ENCODE measurements at regions not wholly inside any gene's neighbourhood (a gene's known extent, or its start where the extent isn't known, plus 50 kb on each side); places are given as distances from the start of the nearest gene placed in this dataset.
"Not testable (repeated sequence)": the region's sequence is repeated elsewhere in the genome, so short reads cannot be mapped to it uniquely, and the experiment has no call there.

DNA sequence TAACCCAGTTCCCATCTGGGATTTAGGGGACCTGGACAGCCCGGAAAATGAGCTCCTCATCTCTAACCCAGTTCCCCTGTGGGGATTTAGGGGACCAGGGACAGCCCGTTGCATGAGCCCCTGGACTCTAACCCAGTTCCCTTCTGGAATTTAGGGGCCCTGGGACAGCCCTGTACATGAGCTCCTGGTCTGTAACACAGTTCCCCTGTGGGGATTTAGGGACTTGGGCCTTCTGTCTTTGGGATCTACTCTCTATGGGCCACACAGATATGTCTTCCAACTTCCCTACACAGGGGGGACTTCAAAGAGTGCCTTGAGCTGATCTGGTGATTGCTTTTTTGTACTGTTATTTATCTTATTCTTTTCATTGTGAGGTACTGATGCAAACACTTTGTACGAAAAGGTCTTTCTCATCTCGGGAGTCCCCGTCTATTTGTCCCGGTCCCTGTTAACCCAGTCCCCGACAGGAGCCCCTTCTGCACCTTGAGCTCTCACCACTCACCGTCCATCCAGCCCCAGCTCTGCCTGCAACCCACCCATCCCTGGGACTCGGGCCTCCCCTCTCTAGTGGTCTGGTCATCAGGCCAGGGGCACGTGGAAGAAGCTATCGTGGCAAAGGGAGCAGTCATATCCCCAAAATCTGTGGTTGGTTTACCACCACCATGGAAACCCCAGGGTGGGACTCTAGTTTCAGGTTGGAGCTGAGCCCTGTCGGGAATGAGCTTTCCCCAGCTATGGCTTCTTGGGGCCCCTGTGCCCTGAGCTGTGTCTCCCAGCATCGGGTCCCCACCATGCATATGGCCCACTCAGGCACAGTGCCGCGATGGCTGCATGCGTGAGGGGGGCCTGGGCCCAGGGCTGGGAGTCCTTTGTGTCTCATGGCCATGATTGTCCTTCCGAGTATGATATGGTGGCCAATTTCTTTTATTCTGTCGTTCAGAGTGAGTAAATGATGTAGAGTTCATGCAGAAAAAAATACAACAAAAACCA lies 270.4 kb upstream of the PLCXD1 start:
- H3K4me1 ChIP-seq, H3K9me3 ChIP-seq, H3K27ac ChIP-seq, H3K27me3 ChIP-seq, ATAC-seq, H3K36me3 ChIP-seq, H3K4me3 ChIP-seq: not testable (repeated sequence)
- WGBS, 2 donors (ENCODE audit: low coverage in 1 of 2): no CpG with 5 or more reads among the region's 18 CpGs

DNA sequence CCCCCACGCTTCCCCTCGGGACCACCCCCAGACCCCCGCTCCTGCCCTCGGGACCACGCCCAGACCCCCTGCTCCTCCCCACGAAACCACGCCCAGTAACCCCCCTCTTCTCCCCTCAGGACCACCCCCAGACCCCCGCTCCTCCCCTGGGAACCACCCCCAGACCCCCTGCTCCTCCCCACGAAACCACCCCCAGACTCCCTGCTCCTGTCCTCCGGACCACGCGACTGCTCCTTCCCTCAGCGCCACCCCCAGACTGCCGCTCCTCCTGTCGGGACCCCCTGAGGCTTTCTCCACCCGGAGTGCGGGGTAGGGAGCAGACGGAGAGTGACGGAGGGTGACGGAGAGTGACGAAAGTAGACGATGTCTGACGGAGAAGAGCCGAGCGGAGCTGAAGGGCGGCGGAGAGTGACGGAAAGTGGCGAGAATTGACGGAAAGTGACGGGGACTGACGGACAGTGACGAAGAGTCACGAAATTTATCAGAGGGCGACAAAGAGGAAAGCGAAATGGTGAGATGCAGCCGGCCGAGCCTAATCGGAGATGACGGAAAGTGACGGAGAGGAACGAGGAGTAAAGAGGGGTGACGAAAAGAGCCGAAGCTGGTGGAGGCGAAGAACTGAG lies 267.2 kb upstream of the PLCXD1 start:
- H3K9me3 ChIP-seq, H3K4me3 ChIP-seq, H3K4me1 ChIP-seq, H3K27me3 ChIP-seq, H3K36me3 ChIP-seq, H3K27ac ChIP-seq: not testable (repeated sequence)
- no CpG with 5 or more reads among the region's 45 CpGs for WGBS, 2 donors (ENCODE audit: low coverage in 1 of 2)
- ATAC-seq: peak; percentile 71

DNA sequence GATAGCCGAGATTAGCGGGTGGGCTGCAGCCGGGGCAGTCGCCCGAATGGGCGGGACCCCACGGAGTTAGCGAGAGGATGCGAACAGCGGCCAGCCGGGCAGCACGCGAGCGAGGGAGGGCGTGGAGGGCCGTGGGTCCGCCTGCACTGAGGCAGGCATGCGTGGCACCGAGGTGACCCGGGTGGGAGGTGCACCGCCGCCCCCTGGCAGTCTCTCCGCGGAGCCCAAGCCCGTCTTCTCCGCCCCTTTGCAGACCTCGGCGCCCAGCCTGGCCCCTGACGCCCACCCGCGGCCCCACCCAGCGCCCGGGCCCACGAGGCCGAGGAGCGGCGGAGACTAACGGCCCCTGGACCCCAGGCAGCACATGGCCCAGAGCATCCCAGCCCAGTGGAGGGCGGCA lies 266.7 kb upstream of the PLCXD1 start:
- H3K27ac ChIP-seq, H3K9me3 ChIP-seq, H3K4me1 ChIP-seq, H3K4me3 ChIP-seq, H3K36me3 ChIP-seq, H3K27me3 ChIP-seq: not testable (repeated sequence)
- peak; percentile 35 for ATAC-seq
- WGBS, 2 donors (ENCODE audit: low coverage in 1 of 2): no CpG with 5 or more reads among the region's 39 CpGs

- H3K4me3 ChIP-seq, H3K9me3 ChIP-seq, H3K27me3 ChIP-seq, H3K36me3 ChIP-seq, H3K27ac ChIP-seq, H3K4me1 ChIP-seq: not testable (repeated sequence)
- ATAC-seq: peak; percentile 84
- WGBS, 2 donors (ENCODE audit: low coverage in 1 of 2): 60% methylated on average over 4 of the region's 47 CpGs; no CpG with 5 or more reads in 1 of the 2 donors
These were observed 262.3 kb upstream of the PLCXD1 start for GRCh38 chrX:18768-19454.

GRCh38 chrX:19455-19827 lies 261.7 kb upstream of the PLCXD1 start:
- not testable (repeated sequence) for H3K27me3 ChIP-seq, H3K9me3 ChIP-seq, H3K36me3 ChIP-seq, H3K4me1 ChIP-seq
- WGBS, 2 donors (ENCODE audit: low coverage in 1 of 2): no CpG with 5 or more reads among the region's 41 CpGs
- peak; percentile 7 for ATAC-seq
- Histone ChIP-seq H3K27ac (peak overlapping the region in 1 of 4 donors; percentile 51), H3K4me3 (peak overlapping the region in 1 of 2 donors; percentile 53)

DNA sequence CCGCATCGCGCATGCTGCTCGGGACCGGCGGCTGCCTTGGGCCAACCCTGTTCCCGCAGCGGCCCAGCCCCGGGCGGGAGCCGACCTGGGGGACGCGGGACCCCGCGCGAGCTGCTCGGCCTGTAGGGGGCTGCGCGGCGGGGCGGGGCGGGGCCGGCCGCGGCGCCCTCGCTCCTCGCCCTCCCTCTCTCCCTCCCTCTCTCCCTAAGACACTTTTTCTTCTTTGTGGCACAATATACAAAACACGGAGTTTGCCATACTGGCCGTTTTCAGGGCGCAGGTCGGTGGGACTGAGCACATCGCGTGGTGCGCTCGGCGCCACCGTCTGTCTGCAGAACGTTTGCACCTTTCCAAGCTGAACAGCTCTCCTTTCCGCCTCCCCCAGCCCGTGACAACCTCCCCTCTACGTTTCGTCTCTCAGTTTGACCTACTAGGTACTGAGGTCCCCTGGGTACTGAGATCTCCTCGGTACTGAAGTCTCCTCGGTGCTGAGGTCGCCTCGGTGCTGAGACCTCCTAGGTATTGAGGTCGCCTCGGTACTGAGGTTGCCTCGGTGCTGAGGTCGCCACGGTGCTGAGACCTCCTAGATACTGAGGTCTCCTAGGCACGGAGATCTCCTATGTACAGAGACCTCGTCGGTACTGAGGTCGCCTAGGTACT lies 261.1 kb upstream of the PLCXD1 start:
- no CpG with 5 or more reads among the region's 56 CpGs for WGBS, 2 donors (ENCODE audit: low coverage in 1 of 2)
- Histone ChIP-seq H3K36me3 (no peaks in the 10 kb centered on the region), H3K27me3 (no peaks in the 10 kb centered on the region), H3K9me3 (no peaks in the 10 kb centered on the region), H3K4me3 (peak overlapping the region in 1 of 2 donors; percentile 53), H3K27ac (peak overlapping the region in 1 of 4 donors; percentile 51), H3K4me1 (no peaks in the 10 kb centered on the region)
- ATAC-seq: peak; percentile 56
- TF ChIP-seq, protein P1, sequence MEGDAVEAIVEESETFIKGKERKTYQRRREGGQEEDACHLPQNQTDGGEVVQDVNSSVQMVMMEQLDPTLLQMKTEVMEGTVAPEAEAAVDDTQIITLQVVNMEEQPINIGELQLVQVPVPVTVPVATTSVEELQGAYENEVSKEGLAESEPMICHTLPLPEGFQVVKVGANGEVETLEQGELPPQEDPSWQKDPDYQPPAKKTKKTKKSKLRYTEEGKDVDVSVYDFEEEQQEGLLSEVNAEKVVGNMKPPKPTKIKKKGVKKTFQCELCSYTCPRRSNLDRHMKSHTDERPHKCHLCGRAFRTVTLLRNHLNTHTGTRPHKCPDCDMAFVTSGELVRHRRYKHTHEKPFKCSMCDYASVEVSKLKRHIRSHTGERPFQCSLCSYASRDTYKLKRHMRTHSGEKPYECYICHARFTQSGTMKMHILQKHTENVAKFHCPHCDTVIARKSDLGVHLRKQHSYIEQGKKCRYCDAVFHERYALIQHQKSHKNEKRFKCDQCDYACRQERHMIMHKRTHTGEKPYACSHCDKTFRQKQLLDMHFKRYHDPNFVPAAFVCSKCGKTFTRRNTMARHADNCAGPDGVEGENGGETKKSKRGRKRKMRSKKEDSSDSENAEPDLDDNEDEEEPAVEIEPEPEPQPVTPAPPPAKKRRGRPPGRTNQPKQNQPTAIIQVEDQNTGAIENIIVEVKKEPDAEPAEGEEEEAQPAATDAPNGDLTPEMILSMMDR (IDR thresholded peaks at IDR 0.05): peak in 1 of 4 experiments; percentile 13
- TF ChIP-seq POLR2AphosphoS5 (IDR thresholded peaks at IDR 0.05) (no peak), EP300 (IDR thresholded peaks at IDR 0.05) (no peak)

GRCh38 chrX:24139-24538 lies 257.0 kb upstream of the PLCXD1 start:
- ATAC-seq, H3K4me3 ChIP-seq, H3K9me3 ChIP-seq, H3K36me3 ChIP-seq, H3K27ac ChIP-seq, H3K27me3 ChIP-seq, H3K4me1 ChIP-seq: not testable (repeated sequence)
- WGBS, 2 donors (ENCODE audit: low coverage in 1 of 2): no CpG with 5 or more reads among the region's 6 CpGs
